ENCODE measurements at regions not wholly inside any gene's neighbourhood (a gene's known extent, or its start where the extent isn't known, plus 50 kb on each side); places are given as distances from the start of the nearest gene placed in this dataset.
"Not testable (repeated sequence)": the region's sequence is repeated elsewhere in the genome, so short reads cannot be mapped to it uniquely, and the experiment has no call there.

DNA sequence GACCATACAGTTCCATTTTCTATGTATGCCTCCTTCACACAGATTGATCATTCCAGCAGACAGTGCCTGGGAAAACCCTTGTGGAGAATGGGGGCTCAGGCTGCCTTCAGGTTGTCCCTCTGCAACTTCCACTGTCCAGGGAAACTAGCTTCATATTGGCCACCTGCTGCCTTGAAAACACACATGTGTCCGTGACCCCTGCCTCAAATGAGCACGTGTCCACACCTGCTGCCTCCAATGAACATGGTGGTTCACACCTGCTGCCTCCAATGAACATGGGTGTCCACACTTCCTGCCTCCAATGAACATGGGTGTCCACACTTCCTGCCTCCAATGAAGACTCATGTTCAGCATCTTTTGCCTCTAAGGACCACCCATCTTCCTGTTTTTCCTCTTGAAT lies 185.4 kb upstream of the ADCY2 start:
- DNase-seq (ENCODE audit: low spot score) = no peak

DNA sequence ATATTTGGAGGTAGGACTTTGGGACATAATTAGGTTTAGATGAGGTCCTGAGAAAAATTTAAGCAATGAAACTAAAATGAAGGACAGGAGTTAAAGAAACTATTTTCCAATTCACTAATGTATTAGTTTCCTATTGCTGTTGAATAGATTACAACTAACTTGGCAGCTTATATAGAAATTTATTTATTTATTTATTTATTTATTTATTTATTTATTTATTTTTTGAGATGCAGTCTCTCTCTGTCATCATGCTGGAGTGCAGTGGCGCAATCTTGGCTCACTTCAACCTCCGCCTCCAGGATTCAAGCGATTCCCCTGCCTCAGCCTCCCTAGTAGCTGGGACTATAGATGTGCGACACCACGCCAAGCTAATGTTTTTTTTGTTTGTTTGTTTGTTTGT lies 182.4 kb upstream of the ADCY2 start:
- DNase-seq (ENCODE audit: low spot score) = no peak

DNA sequence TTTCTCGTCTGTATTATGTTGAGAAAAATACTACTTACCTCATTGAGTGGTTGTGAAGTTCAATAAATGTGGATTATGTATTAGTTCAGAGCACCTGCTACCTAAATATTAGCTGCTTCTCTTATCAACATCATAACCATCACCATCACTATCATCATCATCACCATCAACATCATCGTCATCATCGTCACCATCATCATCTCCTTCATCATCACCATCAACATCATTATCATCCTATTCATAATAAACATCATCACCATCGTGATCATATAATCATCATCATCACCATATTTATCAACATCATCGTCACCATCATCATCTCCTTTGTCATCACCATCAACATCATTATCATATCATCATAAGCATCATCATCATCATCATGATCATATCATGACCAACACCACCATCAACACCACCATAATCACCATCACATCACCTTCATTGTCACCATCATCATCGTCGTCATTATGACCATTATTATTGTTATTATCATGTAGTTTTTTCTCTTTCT lies 181.0 kb upstream of the ADCY2 start:
- no peak for DNase-seq (ENCODE audit: low spot score)

DNA sequence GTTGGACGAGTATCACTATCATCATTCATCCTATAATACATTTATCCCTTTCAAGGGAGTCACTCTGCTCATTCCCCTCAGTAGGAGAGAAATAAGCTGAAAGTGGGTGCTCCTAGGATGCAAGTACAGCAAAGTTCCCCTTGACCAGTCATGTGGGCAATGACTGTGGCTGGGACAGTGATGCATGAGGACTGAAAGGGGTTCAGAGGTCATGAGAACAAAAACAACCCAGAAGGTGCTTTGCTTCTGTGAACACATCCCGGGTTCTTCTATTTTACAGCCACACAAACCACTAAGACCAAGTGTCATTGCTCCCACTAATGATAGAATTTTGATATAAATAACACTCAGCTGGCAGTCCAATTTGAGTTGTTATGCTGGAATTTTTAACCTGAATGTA lies 177.8 kb upstream of the ADCY2 start:
- no peak for DNase-seq (ENCODE audit: low spot score)

DNA sequence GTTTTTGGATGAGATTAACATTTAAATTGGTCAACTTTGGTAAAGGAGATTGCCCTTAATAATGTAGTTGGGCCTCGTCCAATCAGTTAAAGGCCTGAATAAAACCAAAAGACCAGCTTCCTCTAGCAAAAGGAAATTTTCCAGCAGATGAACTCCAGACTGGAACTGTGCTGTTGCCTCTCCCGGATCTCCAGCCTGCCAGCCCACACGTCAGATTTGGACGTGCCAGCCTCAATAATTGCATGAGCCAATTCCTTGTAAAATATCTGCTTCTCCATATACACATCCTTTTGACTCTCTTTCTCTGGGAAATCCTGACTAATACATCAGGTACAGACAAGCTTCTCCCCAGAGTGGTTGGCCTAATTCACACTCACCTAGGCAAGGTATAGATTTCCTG lies 175.8 kb upstream of the ADCY2 start:
- DNase-seq (ENCODE audit: low spot score) = no peak

DNA sequence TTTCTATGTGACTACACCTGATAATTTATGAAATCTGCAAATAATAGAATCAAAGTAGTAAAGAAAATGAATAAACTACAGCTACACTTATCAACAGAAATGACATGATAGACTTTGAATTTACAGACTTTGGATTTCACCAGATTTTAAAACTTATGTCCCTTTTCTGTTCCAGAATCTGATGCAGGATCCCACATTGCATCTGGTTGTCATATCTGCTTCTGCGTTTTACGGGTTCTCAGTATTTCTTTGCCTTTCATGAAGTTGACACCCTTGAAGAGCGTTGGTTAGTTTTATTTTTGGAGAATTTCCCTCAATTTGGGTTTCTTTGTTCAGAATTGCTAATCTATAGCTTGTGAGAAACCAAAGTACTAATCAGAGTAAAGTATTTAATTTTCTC lies 174.9 kb upstream of the ADCY2 start:
- no peak for DNase-seq (ENCODE audit: low spot score)

DNA sequence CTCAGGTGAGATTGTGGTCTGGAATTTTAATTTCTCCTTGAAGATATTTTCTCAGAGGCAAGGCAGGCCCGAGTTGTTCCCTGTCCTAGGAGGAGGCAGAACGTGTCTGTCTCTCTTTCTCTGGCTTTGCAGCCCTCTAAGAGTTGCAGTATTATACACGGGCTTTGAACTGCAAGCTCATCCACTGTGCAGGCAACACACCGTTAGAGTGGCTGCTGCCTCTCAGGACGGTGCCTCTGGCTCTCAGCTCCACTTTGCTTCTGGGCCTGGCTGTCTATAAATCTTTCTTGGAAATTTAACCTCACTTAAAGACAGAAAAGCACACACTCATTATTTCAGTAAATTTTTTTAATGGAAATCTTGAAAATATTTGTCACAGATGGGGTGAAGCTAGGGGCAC lies 170.1 kb upstream of the ADCY2 start:
- DNase-seq (ENCODE audit: low spot score) = no peak

DNA sequence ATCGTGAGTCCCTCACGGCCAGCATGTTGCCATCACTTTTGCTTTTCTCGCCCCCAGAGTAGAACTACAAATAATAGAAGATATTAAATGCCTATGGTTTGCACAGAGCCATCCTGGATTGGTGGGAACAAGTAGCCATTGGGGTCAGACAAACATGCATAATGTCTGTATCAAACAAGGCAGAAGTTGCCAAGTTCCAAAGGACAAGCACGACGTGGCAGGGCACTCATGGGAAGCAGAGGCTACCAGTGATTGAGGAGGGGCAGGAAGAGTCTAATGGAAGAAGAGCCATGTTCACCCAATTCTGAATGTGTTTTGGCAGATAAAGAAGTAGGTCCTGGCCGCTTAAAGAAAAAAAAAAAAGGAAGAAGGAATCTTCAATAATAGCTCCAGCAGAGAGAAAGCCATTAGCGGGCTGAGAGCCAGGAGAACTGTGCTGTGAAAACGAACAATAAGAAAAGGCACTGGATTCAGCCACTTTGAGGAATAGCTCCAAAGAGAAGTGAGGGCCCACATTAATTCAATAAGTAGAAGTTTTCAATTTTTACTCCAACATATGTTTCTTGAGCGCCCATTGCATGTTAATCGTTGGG lies 153.7 kb upstream of the ADCY2 start:
- DNase-seq (ENCODE audit: low spot score) = no peak

DNA sequence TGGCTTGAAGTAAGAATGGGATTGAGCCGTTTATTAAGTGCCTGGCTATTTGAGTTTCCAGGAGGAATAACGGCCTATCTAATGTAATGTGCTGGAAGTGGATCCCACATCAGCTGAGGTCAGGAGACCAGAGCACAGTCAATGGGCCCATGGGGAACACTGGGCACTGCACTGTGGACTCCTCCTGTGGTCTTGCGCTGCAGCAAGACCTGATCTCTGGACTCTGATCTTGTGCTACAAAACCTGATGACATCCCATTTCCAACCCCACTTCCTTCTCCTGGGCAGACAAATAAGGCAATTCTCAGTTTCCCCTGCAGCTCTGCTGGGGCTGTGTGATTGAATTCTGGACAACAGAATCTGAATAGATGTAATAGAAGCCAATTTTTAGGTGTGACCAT lies 151.7 kb upstream of the ADCY2 start:
- DNase-seq (ENCODE audit: low spot score) = no peak

DNA sequence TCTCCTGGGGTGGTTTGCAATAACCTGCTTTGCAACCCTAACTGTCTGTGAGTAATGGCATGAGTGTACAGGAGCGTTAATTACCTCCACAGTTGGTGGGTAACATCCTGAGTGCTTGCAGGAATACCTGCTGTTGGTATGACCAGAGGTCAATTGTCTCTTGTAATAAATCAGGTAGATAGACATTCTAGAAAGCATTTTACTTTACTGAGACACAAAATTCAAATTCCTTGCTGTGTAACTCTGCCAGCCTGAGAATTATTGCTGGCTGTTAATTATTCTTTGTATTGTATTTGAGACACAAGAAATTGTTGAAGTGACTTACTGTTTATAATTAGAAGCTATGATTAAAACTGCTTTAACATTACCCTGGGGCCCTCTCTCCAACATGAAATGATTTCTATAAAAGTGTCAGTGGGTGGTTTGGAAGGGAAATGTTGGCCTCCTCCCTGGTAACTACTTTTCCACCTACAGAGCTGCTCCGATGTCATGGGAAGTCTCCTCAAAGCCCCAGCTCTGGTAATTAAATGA lies 150.8 kb upstream of the ADCY2 start:
- no peak for DNase-seq (ENCODE audit: low spot score)

DNA sequence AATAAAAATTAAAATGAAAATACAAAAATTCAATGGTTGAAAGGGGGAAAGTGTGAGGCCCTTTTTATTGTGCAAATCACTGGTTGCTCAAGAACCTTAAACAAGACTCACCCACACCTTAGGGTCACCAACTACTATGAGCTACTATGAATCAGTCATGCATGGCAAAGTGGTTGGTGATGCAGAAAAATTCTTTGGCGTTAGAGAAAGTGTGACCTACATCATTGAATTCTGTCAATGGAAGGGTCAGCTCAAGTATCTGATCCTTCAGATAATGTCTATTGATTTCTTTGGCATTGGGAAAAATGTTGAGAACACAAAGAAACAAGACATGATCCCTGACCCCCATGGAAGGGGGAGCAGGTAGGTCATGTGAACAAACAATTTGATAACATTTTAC lies 149.7 kb upstream of the ADCY2 start:
- no peak for DNase-seq (ENCODE audit: low spot score)

DNA sequence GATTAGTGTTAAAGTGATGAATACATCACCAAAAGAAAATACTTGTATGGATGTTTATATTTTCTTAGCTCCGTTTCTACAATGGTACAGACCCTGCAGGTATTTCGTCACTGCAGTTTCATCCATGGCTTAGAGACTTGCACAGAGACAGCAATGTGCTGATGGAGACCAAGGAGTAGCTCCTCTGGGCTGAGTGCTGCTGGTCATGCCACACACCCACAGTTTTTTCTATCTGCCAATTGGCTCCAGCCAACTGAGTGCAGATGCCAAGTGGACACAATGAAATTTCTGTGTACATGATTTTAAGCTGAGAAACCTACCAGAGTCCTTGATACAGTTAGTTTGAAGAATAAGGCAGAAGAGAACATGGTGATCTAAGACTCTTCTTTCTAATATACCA lies 145.9 kb upstream of the ADCY2 start:
- no peak for DNase-seq (ENCODE audit: low spot score)

DNA sequence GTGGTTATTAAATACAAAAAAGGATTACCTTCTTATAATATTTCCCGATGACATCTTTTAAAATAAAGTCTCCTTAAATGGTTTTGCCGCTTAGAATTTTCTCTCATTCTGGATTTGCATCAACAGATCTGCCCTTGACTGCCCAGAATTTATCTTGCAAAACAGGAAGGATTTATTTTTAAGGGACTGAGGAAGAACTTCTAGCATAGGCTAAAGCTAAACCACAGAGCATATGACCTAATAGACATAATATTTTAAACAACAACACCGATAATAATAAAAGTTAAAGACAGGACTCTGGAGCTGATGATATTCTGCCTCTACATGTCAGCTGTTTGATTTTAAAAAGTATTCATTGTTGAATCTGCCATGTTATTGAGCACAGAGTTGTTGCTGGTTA lies 145.3 kb upstream of the ADCY2 start:
- DNase-seq (ENCODE audit: low spot score) = no peak

DNA sequence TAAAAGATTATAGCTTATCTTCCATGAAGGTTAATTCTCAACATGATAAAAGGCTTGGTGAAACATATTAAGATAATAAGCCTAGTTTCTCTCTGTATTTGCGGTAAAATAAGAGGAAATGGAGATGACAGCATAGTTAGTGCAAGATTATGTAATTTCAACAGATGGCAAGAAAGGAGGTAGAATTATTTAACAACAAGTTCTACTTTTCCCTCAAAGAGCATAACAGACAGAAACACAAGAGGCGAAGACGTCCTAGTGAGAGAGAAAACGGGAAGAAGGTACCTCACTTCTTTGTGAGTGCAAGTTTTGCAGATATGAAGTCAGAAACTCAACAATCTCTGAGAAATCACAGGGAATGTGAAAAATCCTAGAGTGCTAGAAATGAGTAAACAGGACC lies 144.8 kb upstream of the ADCY2 start:
- DNase-seq (ENCODE audit: low spot score) = no peak

DNA sequence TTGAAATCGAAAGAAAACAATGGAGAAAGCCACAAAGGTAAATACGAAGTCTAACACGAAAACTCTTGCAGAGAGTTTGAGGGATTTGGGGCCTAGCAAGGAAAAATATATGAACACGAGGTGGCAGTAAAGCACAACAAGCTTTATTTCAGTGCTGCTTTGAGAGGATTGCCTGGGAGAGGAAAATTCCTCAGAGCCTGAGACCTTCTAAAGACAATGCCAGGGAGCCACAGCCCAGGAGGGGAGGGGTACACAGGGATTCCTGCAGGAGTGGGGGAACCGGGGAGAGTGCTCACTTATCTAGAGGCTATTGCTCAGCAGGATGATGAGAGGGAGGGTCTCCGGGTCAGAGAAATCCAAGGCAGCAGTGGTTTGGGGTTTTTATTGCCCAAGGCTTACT lies 134.9 kb upstream of the ADCY2 start:
- DNase-seq (ENCODE audit: low spot score) = no peak

DNA sequence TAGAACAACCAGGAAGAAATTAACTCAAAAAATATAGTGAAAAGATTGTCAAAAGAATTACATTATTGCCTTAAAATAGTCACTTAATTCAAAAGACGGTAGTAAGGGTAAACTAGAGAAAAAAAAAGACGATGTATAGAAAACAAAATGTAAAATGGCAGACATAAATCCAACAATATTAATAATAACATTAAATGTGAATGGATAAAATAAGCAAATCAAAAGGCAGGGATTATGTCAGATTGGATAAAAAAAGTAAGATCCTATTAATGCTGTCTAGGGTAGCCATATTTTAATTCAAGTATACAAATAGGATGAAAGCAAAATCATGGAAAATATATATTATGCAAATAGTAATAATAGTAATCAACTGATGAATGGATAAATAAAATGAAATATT lies 134.0 kb upstream of the ADCY2 start:
- DNase-seq (ENCODE audit: low spot score) = no peak

DNA sequence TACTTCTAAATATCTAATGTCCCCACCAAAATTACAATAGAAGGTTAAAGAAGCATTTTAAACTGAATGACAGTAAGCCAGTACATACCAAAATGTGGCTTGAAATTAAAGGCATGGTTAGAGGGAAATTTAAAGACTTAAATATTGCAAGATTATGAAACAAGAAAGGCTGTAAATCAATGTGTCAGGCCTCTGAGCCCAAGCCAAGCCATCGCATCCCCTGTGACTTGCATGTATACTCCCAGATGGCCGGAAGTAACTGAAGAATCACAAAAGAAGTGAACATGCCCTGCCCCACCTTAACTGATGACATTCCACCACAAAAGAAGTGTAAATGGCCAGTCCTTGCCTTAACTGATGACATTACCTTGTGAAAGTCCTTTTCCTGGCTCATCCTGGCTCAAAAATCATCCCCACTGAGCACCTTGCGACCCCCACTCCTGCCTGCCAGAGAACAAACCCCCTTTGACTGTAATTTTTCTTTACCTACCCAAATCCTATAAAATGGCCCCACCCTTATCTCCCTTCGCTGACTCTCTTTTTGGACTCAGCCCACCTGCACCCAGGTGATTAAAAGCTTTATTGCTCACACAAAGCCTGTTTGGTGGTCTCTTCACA lies 132.4 kb upstream of the ADCY2 start:
- DNase-seq (ENCODE audit: low spot score) = not testable (repeated sequence)

DNA sequence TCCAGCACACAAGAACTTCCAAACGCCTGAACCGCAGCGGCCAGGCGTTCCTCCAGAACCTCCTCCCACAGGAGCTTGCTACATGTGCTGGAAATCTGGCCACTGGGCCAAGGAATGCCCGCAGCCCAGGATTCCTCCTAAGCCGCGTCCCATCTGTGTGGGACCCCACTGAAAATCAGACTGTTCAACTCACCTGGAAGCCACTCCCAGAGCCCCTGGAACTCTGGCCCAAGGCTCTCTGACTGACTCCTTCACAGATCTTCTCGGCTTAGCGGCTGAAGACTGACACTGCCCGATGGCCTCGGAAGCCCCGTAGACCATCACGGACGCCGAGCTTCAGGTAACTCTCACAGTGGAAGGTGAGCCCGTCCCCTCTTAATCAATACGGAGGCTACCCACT lies 130.2 kb upstream of the ADCY2 start:
- DNase-seq (ENCODE audit: low spot score) = not testable (repeated sequence)

DNA sequence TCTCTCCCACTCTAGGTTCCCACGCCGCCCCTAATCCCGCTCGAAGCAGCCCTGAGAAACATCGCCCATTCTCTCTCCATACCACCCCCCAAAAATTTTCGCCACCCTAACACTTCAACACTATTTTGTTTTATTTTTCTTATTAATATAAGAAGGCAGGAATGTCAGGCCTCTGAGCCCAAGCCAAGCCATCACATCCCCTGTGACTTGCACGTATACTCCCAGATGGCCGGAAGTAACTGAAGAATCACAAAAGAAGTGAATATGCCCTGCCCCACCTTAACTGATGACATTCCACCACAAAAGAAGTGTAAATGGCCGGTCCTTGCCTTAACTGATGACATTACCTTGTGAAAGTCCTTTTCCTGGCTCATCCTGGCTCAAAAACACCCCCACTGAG lies 127.2 kb upstream of the ADCY2 start:
- not testable (repeated sequence) for DNase-seq (ENCODE audit: low spot score)

DNA sequence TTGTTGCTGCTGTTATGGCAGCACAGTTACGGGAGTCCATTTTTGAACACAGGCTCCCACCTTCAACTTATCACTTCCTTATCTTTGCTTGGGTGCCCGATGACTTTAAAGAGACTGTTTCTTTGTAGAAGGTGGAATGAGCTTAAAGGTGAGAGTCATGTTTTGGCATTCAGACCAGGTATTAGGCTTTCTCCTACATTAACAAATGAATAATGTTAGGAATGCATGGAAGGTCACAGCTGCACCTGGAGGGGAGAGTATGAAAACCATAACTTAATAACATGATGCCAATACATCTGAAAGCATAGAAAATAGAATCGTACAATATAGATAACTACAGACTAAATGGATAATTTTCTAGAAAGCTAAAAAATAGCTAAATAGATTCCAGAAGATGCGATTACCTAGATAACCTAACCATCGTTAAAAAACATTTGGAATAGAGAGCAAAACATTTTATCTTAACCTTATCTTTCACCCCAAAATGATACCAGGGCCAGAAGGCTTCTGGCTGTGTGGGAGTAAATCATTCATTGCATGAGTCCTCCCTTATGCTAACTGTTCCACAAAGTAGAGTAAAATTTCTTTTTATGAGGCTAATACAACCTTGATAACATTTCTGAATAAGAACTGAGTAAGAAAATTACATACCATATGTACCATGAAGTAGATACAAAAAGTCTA lies 126.2 kb upstream of the ADCY2 start:
- no peak for DNase-seq (ENCODE audit: low spot score)

DNA sequence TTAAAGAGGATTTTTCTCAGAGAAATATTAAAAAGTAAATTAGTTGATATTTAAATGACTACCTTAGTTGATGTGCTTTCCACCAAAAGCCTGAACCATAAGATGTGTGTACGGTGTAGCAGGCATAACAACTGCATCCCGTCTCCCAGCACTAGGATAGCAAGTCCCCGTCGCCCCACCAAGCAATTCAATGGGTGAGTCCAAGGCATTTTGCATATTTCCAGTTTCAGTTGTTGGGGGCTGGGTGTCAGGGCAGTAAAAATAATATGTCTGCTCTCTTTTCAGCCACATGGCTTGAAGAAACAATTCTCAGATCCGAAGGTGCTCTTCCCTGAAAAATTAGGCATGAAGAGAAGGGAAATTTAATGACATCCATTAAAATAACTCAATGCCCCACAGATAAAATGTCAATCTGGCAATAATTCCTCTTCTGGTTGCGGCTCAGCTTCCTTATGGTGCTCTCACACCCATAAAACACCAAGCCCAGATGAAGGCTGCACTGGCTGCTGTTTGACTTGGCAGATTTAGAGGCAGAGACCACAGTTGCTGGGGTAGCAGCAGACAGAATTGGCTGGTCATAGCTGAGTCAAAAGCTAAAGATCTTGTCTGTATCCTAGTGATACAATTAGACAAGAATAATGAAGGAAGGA lies 124.4 kb upstream of the ADCY2 start:
- DNase-seq (ENCODE audit: low spot score) = no peak

DNA sequence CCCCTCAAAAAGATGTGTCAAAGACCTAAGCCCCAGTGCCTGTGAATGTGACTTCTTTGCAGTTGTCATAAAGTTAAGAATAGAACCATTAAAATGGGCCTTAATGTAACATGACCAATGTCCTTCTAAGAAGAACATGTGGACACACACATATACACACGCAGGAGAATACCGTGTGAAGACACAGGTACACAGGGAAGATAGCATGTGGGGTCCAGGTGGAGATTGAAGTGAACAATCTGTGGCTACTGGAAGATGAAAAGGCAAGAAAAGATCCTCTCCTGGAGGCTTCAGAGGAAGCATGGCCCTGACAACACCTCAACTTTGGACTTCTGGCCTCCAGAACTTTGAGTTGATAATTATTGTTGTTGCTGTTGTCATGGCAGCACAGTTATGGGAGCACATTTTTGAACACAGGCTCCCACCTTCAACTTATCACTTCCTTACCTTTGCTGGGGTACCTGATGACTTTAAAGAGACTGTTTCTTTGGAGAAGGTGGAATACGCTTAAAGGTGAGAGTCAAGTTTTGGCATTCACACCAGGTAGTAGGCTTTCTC lies 123.5 kb upstream of the ADCY2 start:
- DNase-seq (ENCODE audit: low spot score) = no peak

Data from ureter (tissue), 1 donor.